Endodermal cell (in vitro differentiated cells): ENCODE measurements at regions not wholly inside any gene's neighbourhood (a gene's known extent, or its start where the extent isn't known, plus 50 kb on each side); places are given as distances from the start of the nearest gene placed in this dataset.

Source experiments
- DNase-seq: peaks from one replicate; pipeline ENCODE4 v3.0.0-alpha.2; 2017
- H3K27ac ChIP-seq: 2 replicates; pipeline ENCODE4 v1.5.1; 2013; ENCODE audit warnings: mild to moderate bottlenecking, low read depth, low read length, moderate library complexity
- H3K27me3 ChIP-seq: 2 replicates; pipeline ENCODE4 v1.6.1; 2013; ENCODE audit warnings: mild to moderate bottlenecking, low read length, moderate library complexity; ENCODE audit not compliant: insufficient read depth, control insufficient read depth, poor library complexity, severe bottlenecking
- H3K36me3 ChIP-seq: 2 replicates; pipeline ENCODE4 v1.7.0; 2013; ENCODE audit warnings: mild to moderate bottlenecking, low read length, moderate library complexity; ENCODE audit not compliant: control insufficient read depth, insufficient read depth
- H3K4me1 ChIP-seq: one replicate; pipeline ENCODE4 v1.7.0; 2013; ENCODE audit warnings: low read length; ENCODE audit not compliant: control insufficient read depth, insufficient read depth
- H3K4me3 ChIP-seq: 2 replicates; pipeline ENCODE4 v1.5.1; 2013; ENCODE audit warnings: mild to moderate bottlenecking, low read length, moderate library complexity
- H3K9ac ChIP-seq: 2 replicates; pipeline ENCODE4 v1.6.1; 2013; ENCODE audit warnings: mild to moderate bottlenecking, low read length, moderate library complexity; ENCODE audit not compliant: poor library complexity, severe bottlenecking; ENCODE audit errors: extremely low read depth
- H3K9me3 ChIP-seq: 2 replicates; pipeline ENCODE4 v1.6.1; 2013; ENCODE audit warnings: mild to moderate bottlenecking, low read length, moderate library complexity; ENCODE audit not compliant: control insufficient read depth
- H3K27ac Mint-ChIP-seq: 2 replicates; pipeline ENCODE4 v1.8.0; 2020; ENCODE audit warnings: mixed read lengths
- H3K27me3 Mint-ChIP-seq: 2 replicates; pipeline ENCODE4 v1.8.0; 2021; ENCODE audit warnings: mild to moderate bottlenecking, mixed read lengths; ENCODE audit not compliant: insufficient read depth
- H3K36me3 Mint-ChIP-seq: 2 replicates; pipeline ENCODE4 v1.8.0; 2020; ENCODE audit warnings: low read depth, mixed read lengths
- H3K4me1 Mint-ChIP-seq: 2 replicates; pipeline ENCODE4 v1.8.0; 2020; ENCODE audit warnings: mixed read lengths
- H3K4me3 Mint-ChIP-seq: 2 replicates; pipeline ENCODE4 v1.8.0; 2020; ENCODE audit warnings: mild to moderate bottlenecking, moderate library complexity, mixed read lengths
- H3K9me3 Mint-ChIP-seq: 2 replicates; pipeline ENCODE4 v1.8.0; 2020; ENCODE audit warnings: mild to moderate bottlenecking, mixed read lengths
- WGBS, 2 experiments: methylation state at CpG; one replicate each; pipeline versions ENCODE4 v1.1.5 to v1.1.7; 2013; ENCODE audit warnings: missing lambda C conversion rate in 2 of 2, mixed read lengths in 1 of 2; ENCODE audit not compliant: insufficient coverage in 1 of 2, insufficient read length in 1 of 2; 5-methylcytosine and 5-hydroxymethylcytosine counted together
- TF ChIP-seq, protein P1 (sequence below): fragments of 200-600 bp; sonication (generic); conservative IDR thresholded peaks from 2 replicates; pipeline ENCODE4 v1.5.0; 2021; ENCODE audit warnings: antibody characterized with exemption, mild to moderate bottlenecking

DNA sequence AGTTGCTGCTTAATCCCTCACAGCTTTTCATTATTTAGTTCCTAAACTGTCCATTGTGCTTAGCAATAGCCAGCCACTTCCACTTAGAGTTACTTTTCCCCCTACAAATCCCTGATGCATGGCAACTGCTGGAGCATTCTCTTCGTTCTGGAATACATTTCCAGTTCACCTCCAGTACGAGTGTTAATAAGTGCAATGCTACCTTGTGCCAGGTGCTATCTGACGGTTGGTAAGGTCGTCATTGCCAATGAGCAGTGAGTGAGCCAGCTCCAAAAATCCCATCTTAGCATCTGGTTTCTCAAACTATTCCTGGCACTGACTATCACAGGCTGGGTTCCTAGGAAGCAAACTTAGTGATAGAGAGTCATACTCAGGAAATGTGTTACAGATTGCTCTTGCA, 114.1 kb upstream of the ADGRF1 start:
- 95% methylated on average over 4 of the region's 4 CpGs; no CpG with 5 or more reads in 1 of the 2 experiments for WGBS, 2 experiments

DNA sequence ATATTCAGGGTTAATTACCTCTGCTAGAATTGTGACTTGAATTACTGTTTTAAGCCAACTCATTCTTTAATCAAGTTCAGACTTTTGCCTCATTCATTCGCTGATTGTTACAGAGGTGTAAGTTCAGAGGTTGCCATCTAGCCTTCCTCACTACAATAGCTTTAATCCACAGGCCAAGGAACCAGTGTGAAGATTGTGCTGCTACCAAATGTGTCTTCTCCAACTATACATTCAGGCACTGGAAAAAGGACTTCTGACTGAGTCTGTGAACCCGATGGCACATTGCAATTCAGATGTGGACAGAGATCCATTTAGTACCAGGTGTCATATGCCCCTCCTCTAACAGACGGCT, 111.2 kb upstream of the ADGRF1 start:
- Histone ChIP-seq H3K9ac (peak overlapping the region; percentile 75), H3K27ac (peak overlapping the region; percentile 79), H3K4me3 (no peak overlapping the region), H3K27me3 (no peaks in the 10 kb centered on the region), H3K36me3 (no peaks in the 10 kb centered on the region), H3K9me3 (no peaks in the 10 kb centered on the region), H3K4me1 (peaks cover 25% of the 10 kb centered on the region)
- Mint-ChIP-seq H3K4me3 (no peak overlapping the region), H3K27me3 (no peaks in the 10 kb centered on the region), H3K4me1 (peaks cover 34% of the 10 kb centered on the region), H3K9me3 (peaks cover 4% of the 10 kb centered on the region), H3K27ac (peak overlapping the region; percentile 95), H3K36me3 (no peaks in the 10 kb centered on the region)
- TF ChIP-seq, protein P1, sequence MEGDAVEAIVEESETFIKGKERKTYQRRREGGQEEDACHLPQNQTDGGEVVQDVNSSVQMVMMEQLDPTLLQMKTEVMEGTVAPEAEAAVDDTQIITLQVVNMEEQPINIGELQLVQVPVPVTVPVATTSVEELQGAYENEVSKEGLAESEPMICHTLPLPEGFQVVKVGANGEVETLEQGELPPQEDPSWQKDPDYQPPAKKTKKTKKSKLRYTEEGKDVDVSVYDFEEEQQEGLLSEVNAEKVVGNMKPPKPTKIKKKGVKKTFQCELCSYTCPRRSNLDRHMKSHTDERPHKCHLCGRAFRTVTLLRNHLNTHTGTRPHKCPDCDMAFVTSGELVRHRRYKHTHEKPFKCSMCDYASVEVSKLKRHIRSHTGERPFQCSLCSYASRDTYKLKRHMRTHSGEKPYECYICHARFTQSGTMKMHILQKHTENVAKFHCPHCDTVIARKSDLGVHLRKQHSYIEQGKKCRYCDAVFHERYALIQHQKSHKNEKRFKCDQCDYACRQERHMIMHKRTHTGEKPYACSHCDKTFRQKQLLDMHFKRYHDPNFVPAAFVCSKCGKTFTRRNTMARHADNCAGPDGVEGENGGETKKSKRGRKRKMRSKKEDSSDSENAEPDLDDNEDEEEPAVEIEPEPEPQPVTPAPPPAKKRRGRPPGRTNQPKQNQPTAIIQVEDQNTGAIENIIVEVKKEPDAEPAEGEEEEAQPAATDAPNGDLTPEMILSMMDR: no peak
- 58 to 72% methylated on average over 2 to 3 of the region's 3 CpGs for WGBS, 2 experiments
- peak; percentile 67 for DNase-seq

More for the DNA sequence above, 114.1 kb upstream of the ADGRF1 start:
- Histone ChIP-seq H3K4me3 (no peak overlapping the region), H3K27ac (no peak overlapping the region), H3K27me3 (no peaks in the 10 kb centered on the region), H3K9me3 (no peaks in the 10 kb centered on the region), H3K9ac (no peak overlapping the region), H3K4me1 (peaks cover 22% of the 10 kb centered on the region), H3K36me3 (no peaks in the 10 kb centered on the region)
- H3K36me3 Mint-ChIP-seq: no peaks in the 10 kb centered on the region
- no peaks in the 10 kb centered on the region for H3K27me3 Mint-ChIP-seq
- H3K9me3 Mint-ChIP-seq: peaks cover 4% of the 10 kb centered on the region
- H3K27ac Mint-ChIP-seq: peak overlapping the region; percentile 4
- TF ChIP-seq, protein P1: no peak
- H3K4me3 Mint-ChIP-seq: no peak overlapping the region
- DNase-seq: no peak
- peaks cover 45% of the 10 kb centered on the region for H3K4me1 Mint-ChIP-seq

DNA sequence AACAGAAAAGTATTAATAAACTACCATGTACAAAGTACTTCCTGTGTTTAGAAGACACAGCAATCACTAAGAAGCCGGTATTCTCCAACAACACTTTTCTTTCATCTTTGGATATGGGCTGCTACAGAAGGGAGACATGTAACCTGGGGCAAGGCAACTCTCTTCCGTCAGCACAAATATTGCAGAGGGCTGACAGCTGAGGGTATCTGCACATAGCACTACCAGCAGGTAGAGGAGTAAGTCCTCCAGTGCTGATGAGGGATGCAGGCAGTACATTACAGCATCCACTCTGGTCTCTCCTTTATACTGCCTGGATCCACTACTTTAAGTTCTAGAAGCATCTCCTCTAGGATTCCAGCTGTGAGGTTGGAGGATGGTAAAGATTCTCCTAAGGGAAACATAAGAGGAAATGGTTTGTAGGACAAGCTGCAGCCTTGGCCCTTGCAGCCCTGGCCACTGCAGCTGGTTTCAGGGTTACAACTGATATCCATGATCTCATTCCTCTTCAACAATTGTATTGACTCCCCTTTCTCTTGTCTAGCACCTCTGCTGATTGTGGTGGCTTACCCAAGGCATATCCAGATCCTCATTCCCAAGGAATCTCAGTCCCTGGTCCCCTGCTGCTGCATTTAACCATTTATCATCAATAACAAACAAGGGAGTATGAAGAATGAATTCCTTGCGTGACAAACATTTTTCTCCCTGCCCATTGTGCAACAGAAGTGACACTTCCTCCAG, 110.7 kb upstream of the ADGRF1 start:
- H3K27ac ChIP-seq: peak overlapping the region; percentile 79
- no peaks in the 10 kb centered on the region for H3K36me3 ChIP-seq
- 57 to 67% methylated on average over 2 to 3 of the region's 3 CpGs for WGBS, 2 experiments
- H3K4me3 ChIP-seq: no peak overlapping the region
- H3K4me1 ChIP-seq: peaks cover 25% of the 10 kb centered on the region
- H3K27me3 ChIP-seq: no peaks in the 10 kb centered on the region
- H3K36me3 Mint-ChIP-seq: no peaks in the 10 kb centered on the region
- H3K4me3 Mint-ChIP-seq: no peak overlapping the region
- H3K9me3 Mint-ChIP-seq: peaks cover 4% of the 10 kb centered on the region
- H3K27me3 Mint-ChIP-seq: no peaks in the 10 kb centered on the region
- TF ChIP-seq, protein P1: no peak
- H3K27ac Mint-ChIP-seq: peak overlapping the region; percentile 95
- H3K9me3 ChIP-seq: no peaks in the 10 kb centered on the region
- H3K9ac ChIP-seq: peak overlapping the region; percentile 75
- peak; percentile 90 for DNase-seq
- peaks cover 37% of the 10 kb centered on the region for H3K4me1 Mint-ChIP-seq
